ENCODE measurements at regions not wholly inside any gene's neighbourhood (a gene's known extent, or its start where the extent isn't known, plus 50 kb on each side); places are given as distances from the start of the nearest gene placed in this dataset.

- DNase-seq (ENCODE audit: low read depth) = no peak
Observed at GRCh38 chrX:147699061-147699460, 212.7 kb upstream of the FMR1 start.

GRCh38 chrX:147710301-147710700 lies 201.4 kb upstream of the FMR1 start:
- DNase-seq (ENCODE audit: low read depth) = no peak

- DNase-seq (ENCODE audit: low read depth) = no peak
Observed at GRCh38 chrX:147733369-147733768, 178.3 kb upstream of the FMR1 start.

- no peak for DNase-seq (ENCODE audit: low read depth)
Observed at GRCh38 chrX:147735364-147735763, 176.4 kb upstream of the FMR1 start.

- DNase-seq (ENCODE audit: low read depth) = no peak
Observed at GRCh38 chrX:147736045-147736444, 175.7 kb upstream of the FMR1 start.

GRCh38 chrX:147737690-147738089 lies 174.0 kb upstream of the FMR1 start:
- no peak for DNase-seq (ENCODE audit: low read depth)

GRCh38 chrX:147738265-147738664 lies 173.5 kb upstream of the FMR1 start:
- no peak for DNase-seq (ENCODE audit: low read depth)

- no peak for DNase-seq (ENCODE audit: low read depth)
Observed at GRCh38 chrX:147739196-147739595, 172.5 kb upstream of the FMR1 start.

GRCh38 chrX:147741776-147742175 lies 169.9 kb upstream of the FMR1 start:
- no peak for DNase-seq (ENCODE audit: low read depth)

GRCh38 chrX:147749308-147749707 lies 162.4 kb upstream of the FMR1 start:
- no peak for DNase-seq (ENCODE audit: low read depth)

- no peak for DNase-seq (ENCODE audit: low read depth)
Observed at GRCh38 chrX:147757750-147758149, 154.0 kb upstream of the FMR1 start.

- no peak for DNase-seq (ENCODE audit: low read depth)
Observed at GRCh38 chrX:147763131-147763530, 148.6 kb upstream of the FMR1 start.

- DNase-seq (ENCODE audit: low read depth) = no peak
Observed at GRCh38 chrX:147764868-147765267, 146.9 kb upstream of the FMR1 start.

GRCh38 chrX:147770858-147771257 lies 140.9 kb upstream of the FMR1 start:
- no peak for DNase-seq (ENCODE audit: low read depth)

GRCh38 chrX:147776988-147777387 lies 134.7 kb upstream of the FMR1 start:
- DNase-seq (ENCODE audit: low read depth) = no peak

GRCh38 chrX:147779173-147779572 lies 132.5 kb upstream of the FMR1 start:
- DNase-seq (ENCODE audit: low read depth) = no peak

GRCh38 chrX:147781844-147782243 lies 129.9 kb upstream of the FMR1 start:
- no peak for DNase-seq (ENCODE audit: low read depth)

- no peak for DNase-seq (ENCODE audit: low read depth)
Observed at GRCh38 chrX:147788641-147789350, 122.9 kb upstream of the FMR1 start.

- DNase-seq (ENCODE audit: low read depth) = no peak
Observed at GRCh38 chrX:147800663-147801062, 111.1 kb upstream of the FMR1 start.

GRCh38 chrX:147803948-147804347 lies 107.8 kb upstream of the FMR1 start:
- DNase-seq (ENCODE audit: low read depth) = no peak

GRCh38 chrX:147811803-147812202 lies 99.9 kb upstream of the FMR1 start:
- DNase-seq (ENCODE audit: low read depth) = no peak

- DNase-seq (ENCODE audit: low read depth) = no peak
Observed at GRCh38 chrX:147827070-147827469, 84.6 kb upstream of the FMR1 start.

GRCh38 chrX:147828719-147829118 lies 83.0 kb upstream of the FMR1 start:
- no peak for DNase-seq (ENCODE audit: low read depth)

- DNase-seq (ENCODE audit: low read depth) = no peak
Observed at GRCh38 chrX:147832707-147833348, 78.9 kb upstream of the FMR1 start.

All from activated T-cell treated with anti-CD3 and anti-CD28 coated beads for 24 hours (primary cell).